ENCODE measurements at regions not wholly inside any gene's neighbourhood (a gene's known extent, or its start where the extent isn't known, plus 50 kb on each side); places are given as distances from the start of the nearest gene placed in this dataset.

- DNase-seq (ENCODE audit: low read depth, low spot score): no peak
- H3K27ac ChIP-seq: no peak overlapping the region
Observed at GRCh38 chr6:155505608-155505989, 50.0 kb upstream of the NOX3 start.

Measured in epithelial cell of prostate (primary cell).